ENCODE measurements at regions not wholly inside any gene's neighbourhood (a gene's known extent, or its start where the extent isn't known, plus 50 kb on each side); places are given as distances from the start of the nearest gene placed in this dataset.

DNA sequence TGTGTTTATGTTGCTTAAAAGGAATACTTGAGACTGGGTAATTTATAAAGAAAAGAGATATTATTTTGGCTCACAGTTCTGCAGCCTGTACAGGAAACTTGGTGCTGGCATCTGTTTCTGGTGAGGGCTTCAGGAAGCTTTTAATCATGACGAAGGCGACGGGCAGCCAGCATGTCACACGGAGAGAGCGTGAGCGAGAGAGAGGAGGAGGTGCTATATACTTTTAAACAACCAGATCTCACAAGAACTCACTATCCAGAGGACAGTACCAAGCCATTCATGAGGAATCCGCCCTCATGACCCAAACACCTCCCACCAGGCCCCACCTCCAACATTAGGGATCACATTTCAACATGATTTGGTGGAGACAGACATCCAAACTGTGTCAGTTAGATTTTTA, 163.4 kb upstream of the TSC22D1 start:
- TF ChIP-seq EZH2 (IDR thresholded peaks at IDR 0.05; ENCODE audit: low read length), result no peak
- TF ChIP-seq, protein P1, sequence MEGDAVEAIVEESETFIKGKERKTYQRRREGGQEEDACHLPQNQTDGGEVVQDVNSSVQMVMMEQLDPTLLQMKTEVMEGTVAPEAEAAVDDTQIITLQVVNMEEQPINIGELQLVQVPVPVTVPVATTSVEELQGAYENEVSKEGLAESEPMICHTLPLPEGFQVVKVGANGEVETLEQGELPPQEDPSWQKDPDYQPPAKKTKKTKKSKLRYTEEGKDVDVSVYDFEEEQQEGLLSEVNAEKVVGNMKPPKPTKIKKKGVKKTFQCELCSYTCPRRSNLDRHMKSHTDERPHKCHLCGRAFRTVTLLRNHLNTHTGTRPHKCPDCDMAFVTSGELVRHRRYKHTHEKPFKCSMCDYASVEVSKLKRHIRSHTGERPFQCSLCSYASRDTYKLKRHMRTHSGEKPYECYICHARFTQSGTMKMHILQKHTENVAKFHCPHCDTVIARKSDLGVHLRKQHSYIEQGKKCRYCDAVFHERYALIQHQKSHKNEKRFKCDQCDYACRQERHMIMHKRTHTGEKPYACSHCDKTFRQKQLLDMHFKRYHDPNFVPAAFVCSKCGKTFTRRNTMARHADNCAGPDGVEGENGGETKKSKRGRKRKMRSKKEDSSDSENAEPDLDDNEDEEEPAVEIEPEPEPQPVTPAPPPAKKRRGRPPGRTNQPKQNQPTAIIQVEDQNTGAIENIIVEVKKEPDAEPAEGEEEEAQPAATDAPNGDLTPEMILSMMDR (optimal IDR thresholded peaks at IDR 0.05 in 1 of 3, IDR thresholded peaks at IDR 0.05 in 1 of 3, conservative IDR thresholded peaks at IDR 0.05 in 1 of 3; ENCODE audit: extremely low read depth in 1 of 3, insufficient read depth in 2 of 3, low read length in 3 of 3), result no peak

Data from keratinocyte (primary cell).